ENCODE measurements at regions not wholly inside any gene's neighbourhood (a gene's known extent, or its start where the extent isn't known, plus 50 kb on each side); places are given as distances from the start of the nearest gene placed in this dataset.

GRCh38 chr7:10316488-10316887, 657.2 kb upstream of the PHF14 start:
- H3K27me3 ChIP-seq (ENCODE audit: control insufficient read depth in 3 of 3, insufficient read depth in 3 of 3, low read length in 2 of 3): no peaks in the 10 kb centered on the region
- ATAC-seq (ENCODE audit: insufficient read depth, low FRiP score) (no peak), DNase-seq (no peak)
- no peaks in the 10 kb centered on the region for H3K4me1 ChIP-seq (ENCODE audit: control insufficient read depth in 5 of 5, insufficient read depth in 5 of 5, low read length in 5 of 5)
- TF ChIP-seq CTCF (IDR thresholded peaks at IDR 0.05; ENCODE audit: control extremely low read depth, extremely low read depth): no peak
- no peaks in the 10 kb centered on the region for H3K36me3 ChIP-seq (ENCODE audit: control insufficient read depth in 4 of 4, insufficient read depth in 4 of 4, low read length in 4 of 4)
- H3K4me3 ChIP-seq: no peak overlapping the region
- H3K27ac ChIP-seq (ENCODE audit: low read depth in 1 of 2, low read length in 1 of 2): no peak overlapping the region
- no peak overlapping the region for H3K9ac ChIP-seq (ENCODE audit: insufficient read depth in 1 of 2, low read length in 2 of 2)
- H3K9me3 ChIP-seq (ENCODE audit: control insufficient read depth in 4 of 4, insufficient read depth in 3 of 4, low read length in 3 of 4): no peaks in the 10 kb centered on the region
- WGBS, 2 donors: 87 to 96% methylated on average over 1 of the region's 1 CpG

GRCh38 chr7:10325395-10325794, 648.3 kb upstream of the PHF14 start:
- no peak overlapping the region for H3K4me3 ChIP-seq
- no peak overlapping the region for H3K9ac ChIP-seq (ENCODE audit: insufficient read depth in 1 of 2, low read length in 2 of 2)
- no peaks in the 10 kb centered on the region for H3K36me3 ChIP-seq (ENCODE audit: control insufficient read depth in 4 of 4, insufficient read depth in 4 of 4, low read length in 4 of 4)
- WGBS, 2 donors: 56 to 69% methylated on average over 2 of the region's 2 CpGs
- no peaks in the 10 kb centered on the region for H3K4me1 ChIP-seq (ENCODE audit: control insufficient read depth in 5 of 5, insufficient read depth in 5 of 5, low read length in 5 of 5)
- TF ChIP-seq CTCF (IDR thresholded peaks at IDR 0.05; ENCODE audit: control extremely low read depth, extremely low read depth): no peak
- DNase-seq (no peak), ATAC-seq (ENCODE audit: insufficient read depth, low FRiP score) (no peak)
- H3K27me3 ChIP-seq (ENCODE audit: control insufficient read depth in 3 of 3, insufficient read depth in 3 of 3, low read length in 2 of 3): no peaks in the 10 kb centered on the region
- H3K9me3 ChIP-seq (ENCODE audit: control insufficient read depth in 4 of 4, insufficient read depth in 3 of 4, low read length in 3 of 4): no peaks in the 10 kb centered on the region
- H3K27ac ChIP-seq (ENCODE audit: low read depth in 1 of 2, low read length in 1 of 2): no peak overlapping the region

- no peak for TF ChIP-seq CTCF (IDR thresholded peaks at IDR 0.05; ENCODE audit: control extremely low read depth, extremely low read depth)
- Histone ChIP-seq H3K4me1 (ENCODE audit: control insufficient read depth in 5 of 5, insufficient read depth in 5 of 5, low read length in 5 of 5) (no peaks in the 10 kb centered on the region), H3K27me3 (ENCODE audit: control insufficient read depth in 3 of 3, insufficient read depth in 3 of 3, low read length in 2 of 3) (no peaks in the 10 kb centered on the region), H3K9me3 (ENCODE audit: control insufficient read depth in 4 of 4, insufficient read depth in 3 of 4, low read length in 3 of 4) (no peaks in the 10 kb centered on the region), H3K4me3 (no peak overlapping the region), H3K9ac (ENCODE audit: insufficient read depth in 1 of 2, low read length in 2 of 2) (no peak overlapping the region), H3K36me3 (ENCODE audit: control insufficient read depth in 4 of 4, insufficient read depth in 4 of 4, low read length in 4 of 4) (no peaks in the 10 kb centered on the region), H3K27ac (ENCODE audit: low read depth in 1 of 2, low read length in 1 of 2) (no peak overlapping the region)
- no peak for ATAC-seq (ENCODE audit: insufficient read depth, low FRiP score)
- DNase-seq: no peak
- WGBS, 2 donors: 82 to 84% methylated on average over 2 of the region's 2 CpGs
Measured at GRCh38 chr7:10343108-10343507, 630.6 kb upstream of the PHF14 start.

- ATAC-seq (ENCODE audit: insufficient read depth, low FRiP score) (no peak), DNase-seq (no peak)
- Histone ChIP-seq H3K9ac (ENCODE audit: insufficient read depth in 1 of 2, low read length in 2 of 2) (no peak overlapping the region), H3K27me3 (ENCODE audit: control insufficient read depth in 3 of 3, insufficient read depth in 3 of 3, low read length in 2 of 3) (no peaks in the 10 kb centered on the region), H3K36me3 (ENCODE audit: control insufficient read depth in 4 of 4, insufficient read depth in 4 of 4, low read length in 4 of 4) (no peaks in the 10 kb centered on the region), H3K9me3 (ENCODE audit: control insufficient read depth in 4 of 4, insufficient read depth in 3 of 4, low read length in 3 of 4) (no peaks in the 10 kb centered on the region), H3K27ac (ENCODE audit: low read depth in 1 of 2, low read length in 1 of 2) (no peak overlapping the region), H3K4me1 (ENCODE audit: control insufficient read depth in 5 of 5, insufficient read depth in 5 of 5, low read length in 5 of 5) (no peaks in the 10 kb centered on the region), H3K4me3 (no peak overlapping the region)
- no peak for TF ChIP-seq CTCF (IDR thresholded peaks at IDR 0.05; ENCODE audit: control extremely low read depth, extremely low read depth)
- 32 to 69% methylated on average over 1 of the region's 1 CpG for WGBS, 2 donors
Measured at GRCh38 chr7:10346032-10346431, 627.6 kb upstream of the PHF14 start.
